IMR-90 (cell line): ENCODE measurements at regions not wholly inside any gene's neighbourhood (a gene's known extent, or its start where the extent isn't known, plus 50 kb on each side); places are given as distances from the start of the nearest gene placed in this dataset.

Experiments used
- ATAC-seq: fragments of 200-7000 bp; cut with Tn5 transposase; 2 replicates; pipeline ENCODE4 v1.9.1; 2020; ENCODE audit warnings: low read depth, mild to moderate bottlenecking, moderate library complexity
- BruUV-seq: library from RNA; stranded (reverse); fragments of 400-500 nt; replicated peaks from 2 replicates; lab custom pipeline; 2021; lab: Mats Ljungman, UMichigan
- CTCF ChIA-PET: fragments of 300-600 bp; formaldehyde crosslinking; extraction: SDS; loops from one replicate; lab custom pipeline; 2021; ENCODE audit warnings: antibody characterized with exemption; lab: Yijun Ruan, JAX
- POLR2A ChIA-PET: fragments of 300-600 bp; sonication (Branson Sonifier 250); formaldehyde crosslinking; loops from one replicate; lab custom pipeline; 2022; ENCODE audit warnings: antibody characterized with exemption; ENCODE audit not compliant: unreplicated experiment; lab: Charles Lee
- DNase-seq: peaks from one replicate; pipeline ENCODE4 v3.0.0; 2013
- H2AFZ ChIP-seq: replicated peaks from 2 replicates; pipeline ENCODE3; 2013; ENCODE audit warnings: low read length, mild to moderate bottlenecking; ENCODE audit not compliant: poor library complexity
- H2AK5ac ChIP-seq: 2 replicates; pipeline ENCODE4 v1.6.1; 2013; ENCODE audit warnings: low read depth, low read length, inconsistent platforms
- H2AK9ac ChIP-seq: replicated peaks from 2 replicates; pipeline ENCODE3; 2013; ENCODE audit warnings: mild to moderate bottlenecking, low read depth, low read length, moderate library complexity; ENCODE audit not compliant: poor library complexity
- H2BK120ac ChIP-seq: 2 replicates; pipeline ENCODE4 v1.6.1; 2013; ENCODE audit warnings: low read depth, low read length, inconsistent platforms
- H2BK15ac ChIP-seq: 3 replicates; pipeline ENCODE4 v1.6.1; 2013; ENCODE audit warnings: low read depth, low read length, inconsistent platforms
- H2BK20ac ChIP-seq: 2 replicates; pipeline ENCODE4 v1.6.1; 2013; ENCODE audit warnings: low read depth, mild to moderate bottlenecking, inconsistent platforms, low read length, moderate library complexity
- H2BK5ac ChIP-seq: 2 replicates; pipeline ENCODE4 v1.6.1; 2013; ENCODE audit warnings: mild to moderate bottlenecking, low read depth, low read length, inconsistent platforms; ENCODE audit not compliant: poor library complexity, severe bottlenecking
- H3K14ac ChIP-seq: replicated peaks from 2 replicates; pipeline ENCODE4 v1.6.1; 2013; ENCODE audit warnings: low read depth, low read length, inconsistent platforms
- H3K18ac ChIP-seq: 2 replicates; pipeline ENCODE4 v1.6.1; 2013; ENCODE audit warnings: low read depth, low read length, control low read depth
- H3K23ac ChIP-seq: 2 replicates; pipeline ENCODE4 v1.6.1; 2013; ENCODE audit warnings: low read depth, low read length, inconsistent platforms
- H3K27ac ChIP-seq: 2 replicates; pipeline ENCODE4 v1.5.1; 2013; ENCODE audit warnings: mild to moderate bottlenecking, control low read depth, low read length; ENCODE audit not compliant: insufficient read depth
- H3K27me3 ChIP-seq: 2 replicates; pipeline ENCODE4 v1.6.1; 2013; ENCODE audit warnings: low read length; ENCODE audit not compliant: control insufficient read depth, insufficient read depth
- H3K36me3 ChIP-seq: 2 replicates; pipeline ENCODE4 v1.6.1; 2013; ENCODE audit warnings: low read length, mixed read lengths; ENCODE audit not compliant: control insufficient read depth, insufficient read depth
- H3K4ac ChIP-seq: 2 replicates; pipeline ENCODE4 v1.6.1; 2013; ENCODE audit warnings: low read depth, low read length, inconsistent platforms
- H3K4me1 ChIP-seq: 2 replicates; pipeline ENCODE4 v1.6.1; 2013; ENCODE audit warnings: low read length, mixed read lengths; ENCODE audit not compliant: control insufficient read depth, insufficient read depth
- H3K4me2 ChIP-seq: 2 replicates; pipeline ENCODE4 v1.6.1; 2013; ENCODE audit warnings: low read depth, mild to moderate bottlenecking, control low read depth, low read length, moderate library complexity
- H3K4me3 ChIP-seq: 2 replicates; pipeline ENCODE4 v1.5.1; 2013; ENCODE audit warnings: low read depth, mild to moderate bottlenecking, control low read depth, low read length, moderate library complexity; ENCODE audit not compliant: insufficient read depth
- H3K56ac ChIP-seq: 2 replicates; pipeline ENCODE4 v1.6.1; 2013; ENCODE audit warnings: low read length, inconsistent platforms; ENCODE audit not compliant: insufficient read depth; ENCODE audit errors: extremely low read depth
- H3K79me1 ChIP-seq, 2 experiments: 2 replicates each; pipeline ENCODE4 v1.6.1; 2013; ENCODE audit warnings: low read length in 2 of 2, inconsistent platforms in 1 of 2, low read depth in 1 of 2
- H3K9ac ChIP-seq: 2 replicates; pipeline ENCODE4 v1.6.1; 2013; ENCODE audit warnings: low read depth, low read length, control low read depth
- H3K9me1 ChIP-seq: 2 replicates; pipeline ENCODE4 v1.6.1; 2013; ENCODE audit warnings: low read length, inconsistent platforms; ENCODE audit not compliant: insufficient read depth
- H3K9me3 ChIP-seq: 2 replicates; pipeline ENCODE4 v1.6.1; 2013; ENCODE audit warnings: low read length; ENCODE audit not compliant: control insufficient read depth, insufficient read depth
- H4K20me1 ChIP-seq: 2 replicates; pipeline ENCODE4 v1.6.1; 2013; ENCODE audit warnings: low read length, inconsistent platforms; ENCODE audit not compliant: insufficient read depth
- H4K5ac ChIP-seq: 2 replicates; pipeline ENCODE4 v1.6.1; 2013; ENCODE audit warnings: mild to moderate bottlenecking, low read depth, low read length, control low read depth
- H4K8ac ChIP-seq, 2 experiments: 2 replicates each; pipeline ENCODE4 v1.6.1; 2013; ENCODE audit warnings: low read depth in 2 of 2, low read length in 2 of 2, control low read depth in 1 of 2, inconsistent platforms in 1 of 2
- H4K91ac ChIP-seq: 2 replicates; pipeline ENCODE4 v1.6.1; 2013; ENCODE audit warnings: low read depth, low read length, inconsistent platforms; ENCODE audit not compliant: insufficient read depth
- CEBPB ChIP-seq: IDR thresholded peaks from 2 replicates; pipeline ENCODE4 v1.6.1; 2012; ENCODE audit warnings: low read depth, low read length, improper control_type of control experiment
- ELK1 ChIP-seq: fragments of 150-350 bp; IDR thresholded peaks from 2 replicates; pipeline ENCODE4 v1.6.1; 2016; ENCODE audit warnings: low read depth, mild to moderate bottlenecking, low read length, moderate library complexity, borderline replicate concordance
- FOS ChIP-seq: fragments of 150-350 bp; IDR thresholded peaks from 2 replicates; pipeline ENCODE4 v1.6.1; 2016; ENCODE audit warnings: low read depth, low read length
- MAZ ChIP-seq: IDR thresholded peaks from 2 replicates; pipeline ENCODE4 v1.6.1; 2012; ENCODE audit warnings: low read depth, mild to moderate bottlenecking, low read length, improper control_type of control experiment, moderate library complexity, borderline replicate concordance
- MXI1 ChIP-seq: IDR thresholded peaks from 2 replicates; pipeline ENCODE4 v1.6.1; 2012; ENCODE audit warnings: low read depth, mild to moderate bottlenecking, low read length, moderate library complexity, borderline replicate concordance
- RAD21 ChIP-seq: IDR thresholded peaks from 2 replicates; pipeline ENCODE4 v1.6.1; 2012; ENCODE audit warnings: low read length, improper control_type of control experiment
- RCOR1 ChIP-seq: IDR thresholded peaks from 2 replicates; pipeline ENCODE4 v1.6.1; 2012; ENCODE audit warnings: mild to moderate bottlenecking, low read length, improper control_type of control experiment; ENCODE audit not compliant: insufficient replicate concordance
- SMC3 ChIP-seq: fragments of 150-350 bp; IDR thresholded peaks from 2 replicates; pipeline ENCODE4 v1.6.1; 2016; ENCODE audit warnings: low read depth, mild to moderate bottlenecking, antibody characterized with exemption, low read length, moderate library complexity
- WGBS, 2 experiments: methylation state at CpG; one replicate each; pipeline versions ENCODE4 v1.1.5 to v1.1.7; 2013; ENCODE audit warnings: missing lambda C conversion rate in 2 of 2; ENCODE audit not compliant: insufficient read length in 1 of 2; ENCODE audit errors: extremely low coverage in 2 of 2; 5-methylcytosine and 5-hydroxymethylcytosine counted together
- dilution Hi-C: fragments of 300-500 bp; cut with HindIII; formaldehyde crosslinking; loops from one replicate; pipeline ENCODE4 v1.14.3; 2018; ENCODE audit warnings: low sequenced_read_pairs; ENCODE audit not compliant: unreplicated experiment
- in situ Hi-C: fragments of 300-500 bp; cut with MboI; formaldehyde crosslinking; loops from 3 replicates; pipeline ENCODE4 v1.14.3; 2019; ENCODE audit warnings: low sequenced_read_pairs, inconsistent platforms, mixed read lengths
- intact Hi-C: fragments of 100-400 bp; cut with micrococcal nuclease; formaldehyde crosslinking; loops from 2 replicates; pipeline ENCODE4 v1.10.0; 2022

GRCh38 chr11:116302756-116303155, 470.0 kb downstream of the BUD13 start:
- H3K9me3 ChIP-seq: no peaks in the 10 kb centered on the region
- no peak overlapping the region for H4K91ac ChIP-seq
- no peak overlapping the region for H3K18ac ChIP-seq
- H3K36me3 ChIP-seq: no peaks in the 10 kb centered on the region
- no TSS peak for BruUV-seq
- no peak overlapping the region for H2BK120ac ChIP-seq
- H3K9ac ChIP-seq: no peak overlapping the region
- no peak overlapping the region for H2AFZ ChIP-seq
- H2BK5ac ChIP-seq: no peak overlapping the region
- intact Hi-C loops (no loop called here), in situ Hi-C loops (no loop called here), dilution Hi-C loops (no loop called here)
- H3K56ac ChIP-seq: no peak overlapping the region
- H4K20me1 ChIP-seq: no peaks in the 10 kb centered on the region
- no peaks in the 10 kb centered on the region for H3K79me1 ChIP-seq
- POLR2A ChIA-PET: no interaction called here
- H3K14ac ChIP-seq: no peak overlapping the region
- no peaks in the 10 kb centered on the region for H3K9me1 ChIP-seq
- H3K4me2 ChIP-seq: no peak overlapping the region
- H2AK9ac ChIP-seq: no peak overlapping the region
- no peak overlapping the region for H4K5ac ChIP-seq
- no peak overlapping the region for H2AK5ac ChIP-seq
- H3K23ac ChIP-seq: no peak overlapping the region
- no peak for TF ChIP-seq CEBPB
- TF ChIP-seq RCOR1: no peak
- TF ChIP-seq ELK1: no peak
- TF ChIP-seq FOS: no peak
- no peak for TF ChIP-seq MAZ
- no peak for TF ChIP-seq RAD21
- no peak for TF ChIP-seq MXI1
- TF ChIP-seq SMC3: no peak
- no peak overlapping the region for H3K4me3 ChIP-seq
- no CpG with 5 or more reads among the region's 1 CpG for WGBS, 2 experiments
- DNase-seq: no peak
- H2BK20ac ChIP-seq: no peak overlapping the region
- H2BK15ac ChIP-seq: no peak overlapping the region
- H3K4ac ChIP-seq: no peak overlapping the region
- H3K4me1 ChIP-seq: no peaks in the 10 kb centered on the region
- H4K8ac ChIP-seq: no peak overlapping the region
- no peak for ATAC-seq
- no peaks in the 10 kb centered on the region for H3K27me3 ChIP-seq
- no peak overlapping the region for H3K27ac ChIP-seq
- CTCF ChIA-PET: no interaction called here
